Left ventricle myocardium superior (tissue), 1 donor: ENCODE measurements at regions not wholly inside any gene's neighbourhood (a gene's known extent, or its start where the extent isn't known, plus 50 kb on each side); places are given as distances from the start of the nearest gene placed in this dataset.

Experiments used
- ATAC-seq: fragments of 200-7000 bp; cut with Tn5 transposase; one replicate; pipeline ENCODE4 v1.9.1; 2020; ENCODE audit warnings: mild to moderate bottlenecking, moderate library complexity
- DNase-seq: peaks from one replicate; pipeline ENCODE4 v3.0.0-alpha.2; 2020
- intact Hi-C: fragments of 100-400 bp; cut with micrococcal nuclease; formaldehyde crosslinking; loops from one replicate; pipeline ENCODE4 v1.11.0; 2022
- donor health status: DM: no; HTN: yes; CAD: no; lungs with severe emphysema.

GRCh38 chr16:61364990-61365389, 671.2 kb downstream of the CDH8 start:
- intact Hi-C loops = no loop called here
- ATAC-seq (no peak), DNase-seq (no peak)

GRCh38 chr16:61362585-61362984, 673.7 kb downstream of the CDH8 start:
- no peak for DNase-seq
- no peak for ATAC-seq
- intact Hi-C loops = no loop called here

DNA sequence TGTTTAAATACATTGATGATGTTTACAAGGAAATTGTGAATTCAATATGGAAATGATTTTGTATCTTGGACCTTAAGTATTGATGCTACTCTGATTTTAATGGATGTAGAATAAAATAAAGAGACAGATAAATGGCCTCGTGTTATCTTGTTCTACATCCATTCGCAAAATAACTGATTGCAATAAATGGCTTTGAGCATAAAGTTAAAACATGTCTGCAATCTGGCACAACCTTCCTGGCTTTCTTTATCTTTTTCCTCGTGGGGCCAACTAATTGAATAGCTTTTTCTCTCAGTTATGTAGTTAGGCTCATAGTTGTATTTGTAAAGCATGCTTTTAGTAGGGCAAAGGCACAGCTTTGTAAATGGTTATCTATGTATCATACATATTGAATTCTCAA, 691.4 kb downstream of the CDH8 start:
- intact Hi-C loops = no loop called here
- ATAC-seq (no peak), DNase-seq (no peak)

GRCh38 chr16:61332461-61332860, 703.8 kb downstream of the CDH8 start:
- DNase-seq (no peak), ATAC-seq (no peak)
- intact Hi-C loops = no loop called here

DNA sequence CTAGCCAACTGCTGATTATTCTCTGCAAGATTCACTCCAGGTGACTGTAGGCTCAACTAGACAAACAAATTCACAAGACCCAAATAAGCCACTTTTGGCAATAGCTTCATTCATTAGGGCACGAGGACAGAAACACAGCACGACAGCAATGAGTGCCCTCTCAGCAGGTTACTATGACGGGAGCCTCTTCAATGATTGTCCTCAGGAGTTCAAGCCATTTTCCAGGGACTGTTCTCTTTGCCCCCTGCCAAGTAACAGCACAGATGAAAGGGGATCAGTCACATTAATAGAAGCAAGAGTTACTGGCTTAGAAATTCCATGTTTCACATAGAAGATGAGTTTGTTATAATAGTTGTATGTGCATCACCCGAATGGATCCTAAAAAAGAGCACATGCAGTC, 712.2 kb downstream of the CDH8 start:
- intact Hi-C loops = no loop called here
- ATAC-seq = no peak
- DNase-seq = no peak

GRCh38 chr16:61323456-61323855, 712.8 kb downstream of the CDH8 start:
- intact Hi-C loops = no loop called here
- ATAC-seq (no peak), DNase-seq (no peak)

- DNase-seq = no peak
Observed at GRCh38 chr16:61320791-61321190, 715.4 kb downstream of the CDH8 start.

GRCh38 chr16:61313931-61314330, 722.3 kb downstream of the CDH8 start:
- ATAC-seq = no peak
- intact Hi-C loops = no loop called here
- DNase-seq = no peak

More at GRCh38 chr16:61320791-61321190, 715.4 kb downstream of the CDH8 start:
- intact Hi-C loops = no loop called here
- no peak for ATAC-seq

DNA sequence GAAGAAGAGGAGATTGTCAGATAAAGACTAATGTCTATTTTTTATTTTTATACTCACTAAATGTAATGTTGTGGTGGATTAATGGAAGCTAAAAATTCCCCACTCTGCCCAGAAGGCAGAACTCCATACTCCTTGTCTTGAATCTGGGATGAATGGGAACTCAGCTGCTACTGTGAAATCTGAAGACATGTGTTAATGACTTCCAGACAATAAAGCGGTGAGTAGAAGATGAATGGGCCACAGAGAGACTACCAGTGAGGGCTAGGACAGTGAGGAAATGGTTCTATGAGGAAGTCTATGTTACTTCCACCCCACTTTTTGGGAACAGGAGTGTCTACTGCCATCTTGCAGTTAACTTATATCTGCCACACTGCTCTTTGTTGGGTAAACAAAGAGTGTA, 726.9 kb downstream of the CDH8 start:
- intact Hi-C loops = no loop called here
- ATAC-seq (no peak), DNase-seq (no peak)

DNA sequence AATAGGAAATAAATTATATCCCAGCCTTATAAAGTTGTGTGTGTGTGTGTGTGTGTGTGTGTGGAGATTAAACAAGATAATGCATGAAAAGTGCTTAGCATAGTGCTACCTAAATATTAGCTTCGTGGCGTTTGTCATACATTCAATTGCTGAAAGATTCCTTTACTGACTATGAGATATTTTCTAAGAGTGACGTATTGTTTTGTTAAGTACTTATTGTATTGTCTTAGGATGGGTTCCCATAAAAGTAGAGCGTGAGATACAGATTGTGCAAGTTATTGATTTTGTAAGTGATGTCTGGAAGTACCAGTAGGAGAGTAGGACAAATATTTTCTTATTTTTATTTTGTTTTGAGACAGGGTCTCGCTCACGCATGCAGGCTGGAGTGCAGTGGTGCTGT, 730.0 kb downstream of the CDH8 start:
- ATAC-seq (no peak), DNase-seq (no peak)
- intact Hi-C loops = no loop called here

DNA sequence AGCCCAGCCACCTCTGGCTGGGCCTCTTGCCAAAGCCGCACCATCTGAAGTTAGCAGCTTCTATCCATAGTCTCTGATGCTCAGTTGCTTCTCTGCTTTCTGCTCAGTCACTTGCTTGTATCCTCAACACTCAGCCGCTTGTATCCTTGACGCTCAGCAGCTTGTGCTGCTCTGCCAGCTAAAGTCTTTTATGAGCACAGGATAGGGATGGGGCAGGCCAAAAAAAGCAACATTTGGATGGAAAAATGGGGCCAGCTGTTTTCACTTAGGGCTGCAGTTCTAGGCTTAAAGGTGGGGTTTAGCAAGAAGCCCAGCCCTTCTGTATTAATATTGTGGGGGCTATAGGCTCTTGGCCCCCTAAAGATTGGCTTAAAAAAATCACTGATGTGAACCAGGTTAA, 739.4 kb downstream of the CDH8 start:
- intact Hi-C loops = no loop called here
- DNase-seq (no peak), ATAC-seq (no peak)

GRCh38 chr16:61296305-61296704, 739.9 kb downstream of the CDH8 start:
- intact Hi-C loops = no loop called here
- DNase-seq (no peak), ATAC-seq (no peak)

DNA sequence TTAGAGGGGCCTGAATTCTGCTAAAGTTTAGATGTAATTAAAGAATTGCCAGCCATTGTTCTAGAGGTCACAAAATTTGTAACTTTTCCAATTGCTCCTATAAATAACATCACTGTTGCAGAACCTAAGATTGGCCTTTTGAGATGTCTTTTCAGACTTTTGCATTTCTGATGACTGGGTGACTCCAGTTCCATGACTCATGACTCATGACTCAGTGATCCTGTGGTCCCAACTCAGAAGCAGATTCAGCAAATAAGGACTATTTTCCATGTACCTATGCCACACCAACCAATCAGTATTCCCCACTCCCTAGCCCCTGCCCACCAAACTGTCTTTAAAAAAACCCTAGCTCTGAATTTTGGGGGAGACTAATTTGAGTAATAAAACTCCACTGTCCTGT, 740.9 kb downstream of the CDH8 start:
- intact Hi-C loops = no loop called here
- ATAC-seq = no peak
- no peak for DNase-seq

DNA sequence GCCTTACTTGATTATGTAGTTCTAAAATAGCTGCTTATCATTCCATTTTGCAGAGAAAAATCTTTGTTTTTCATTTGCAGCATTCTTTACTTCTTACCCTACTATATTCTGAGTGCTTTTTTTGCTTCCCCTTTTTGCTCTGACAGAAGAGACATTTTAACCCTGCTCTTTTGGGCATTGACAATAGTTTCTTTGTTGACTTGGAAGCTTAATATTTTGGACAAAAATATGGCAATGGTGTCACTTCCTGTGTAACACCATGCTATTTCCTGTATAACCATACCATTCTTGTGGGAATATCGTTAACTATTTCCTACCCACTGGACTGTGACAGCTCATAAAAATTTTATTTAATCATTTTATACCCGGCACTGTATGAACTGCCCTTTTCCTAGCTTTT, 747.1 kb downstream of the CDH8 start:
- intact Hi-C loops = no loop called here
- ATAC-seq (no peak), DNase-seq (no peak)

DNA sequence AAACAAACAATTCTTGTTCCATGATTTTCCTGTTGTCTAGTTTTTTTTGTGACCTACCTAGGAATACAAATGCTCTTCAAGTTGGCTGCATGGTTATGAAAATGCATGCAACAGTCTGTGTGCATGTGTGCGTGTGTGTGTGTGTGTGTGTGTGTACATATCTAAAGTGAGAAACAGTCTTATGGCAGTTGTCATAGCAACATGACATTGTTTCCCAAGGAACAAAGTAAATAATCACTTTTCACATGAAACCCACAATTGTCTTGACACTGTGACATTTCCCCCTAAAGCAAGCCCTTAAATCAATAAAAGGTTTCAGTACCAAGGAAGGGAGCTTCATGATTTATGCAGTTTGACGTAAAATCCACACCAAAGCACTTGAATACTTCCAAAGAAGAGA, 758.4 kb downstream of the CDH8 start:
- DNase-seq (no peak), ATAC-seq (no peak)
- intact Hi-C loops = no loop called here

DNA sequence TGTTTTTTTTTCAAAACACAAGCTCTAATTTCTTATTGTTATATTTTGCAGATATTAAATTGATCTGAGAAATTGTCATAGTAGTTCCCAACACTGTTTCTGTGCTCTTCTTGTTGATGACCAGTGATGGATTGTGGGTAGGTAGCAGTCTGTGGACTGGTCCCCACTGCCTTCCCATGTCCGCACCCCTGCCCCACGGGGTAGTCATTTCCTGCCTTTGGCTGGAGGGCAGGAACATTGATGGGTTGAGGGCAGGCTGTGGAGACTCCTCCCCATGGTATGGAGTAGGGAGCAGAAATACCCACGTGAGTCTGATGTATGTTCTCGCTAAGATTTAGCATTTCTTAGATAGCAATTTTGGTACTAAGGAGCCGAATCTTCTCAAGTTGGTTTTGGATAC, 762.0 kb downstream of the CDH8 start:
- DNase-seq (no peak), ATAC-seq (no peak)
- intact Hi-C loops = no loop called here

- DNase-seq = no peak
- intact Hi-C loops = no loop called here
- no peak for ATAC-seq
Observed at GRCh38 chr16:61270726-61271125, 765.5 kb downstream of the CDH8 start.

- intact Hi-C loops = no loop called here
- no peak for DNase-seq
- ATAC-seq = no peak
Observed at GRCh38 chr16:61263400-61263799, 772.8 kb downstream of the CDH8 start.

- DNase-seq = no peak
- ATAC-seq = no peak
- intact Hi-C loops = no loop called here
Observed at GRCh38 chr16:61261315-61261714, 774.9 kb downstream of the CDH8 start.

- intact Hi-C loops = no loop called here
- no peak for DNase-seq
- no peak for ATAC-seq
Observed at GRCh38 chr16:61246592-61246991, 789.6 kb downstream of the CDH8 start.

- ATAC-seq (no peak), DNase-seq (no peak)
- intact Hi-C loops = no loop called here
Observed at GRCh38 chr16:61243954-61244353, 792.3 kb downstream of the CDH8 start.

DNA sequence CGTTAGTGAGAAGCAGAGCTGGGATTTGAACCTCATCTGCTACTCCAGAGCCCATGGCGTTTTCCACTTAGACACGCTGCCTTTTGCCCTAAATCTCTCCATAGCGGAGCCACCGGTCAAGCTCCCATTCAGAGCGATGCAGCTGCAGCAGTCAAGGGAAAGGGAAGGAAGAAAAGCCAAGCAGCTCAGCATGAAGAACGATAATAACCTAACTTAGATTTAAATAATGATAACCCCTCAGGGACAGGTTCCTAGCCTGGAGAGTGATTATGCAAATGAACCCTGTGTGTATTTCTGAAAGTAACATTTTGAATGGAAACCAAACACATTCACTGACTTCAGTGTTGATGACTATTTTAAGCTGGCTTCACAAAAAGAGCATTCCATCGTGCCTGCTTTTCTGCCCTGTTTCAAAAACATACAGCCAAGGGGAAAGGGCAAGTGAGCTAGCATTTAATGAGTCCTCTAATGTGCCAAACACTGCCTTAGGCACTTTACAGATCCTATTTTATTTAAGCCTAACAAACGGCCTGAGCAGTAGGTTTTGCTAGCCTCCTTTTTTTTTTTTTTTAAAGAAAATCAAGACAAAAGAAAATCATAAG, 798.3 kb downstream of the CDH8 start:
- ATAC-seq (no peak), DNase-seq (no peak)
- intact Hi-C loops = no loop called here
